Upper lobe of left lung (tissue), 6 donors: ENCODE measurements at regions not wholly inside any gene's neighbourhood (a gene's known extent, or its start where the extent isn't known, plus 50 kb on each side); places are given as distances from the start of the nearest gene placed in this dataset.

Experiments
- ATAC-seq, 2 donors: fragments of 200-7000 bp; cut with Tn5 transposase; one replicate each; pipeline ENCODE4 v1.9.1; 2022; ENCODE audit warnings: mild to moderate bottlenecking in 2 of 2, moderate library complexity in 2 of 2; ENCODE audit not compliant: low FRiP score in 2 of 2
- DNase-seq, 2 donors: peaks; one replicate each; pipeline ENCODE4 v3.0.0-alpha.2; 2019 to 2020
- H3K27ac ChIP-seq, 4 donors: fragments of 200-600 bp; sonication (generic); one replicate each; pipeline ENCODE4 v1.5.1; 2016 to 2019
- H3K27me3 ChIP-seq, 4 donors: fragments of 200-600 bp; sonication (generic); one replicate each; pipeline ENCODE4 v1.5.1; 2017 to 2019
- H3K36me3 ChIP-seq, 4 donors: fragments of 200-600 bp; sonication (generic); one replicate each; pipeline ENCODE4 v1.5.1; 2016 to 2019
- H3K4me1 ChIP-seq, 4 donors: fragments of 200-600 bp; sonication (generic); one replicate each; pipeline ENCODE4 v1.5.1; 2018 to 2019
- H3K4me3 ChIP-seq, 4 donors: fragments of 200-600 bp; sonication (generic); one replicate each; pipeline ENCODE4 v1.5.1; 2017 to 2019; ENCODE audit warnings: mild to moderate bottlenecking in 2 of 4, moderate library complexity in 1 of 4
- H3K9me3 ChIP-seq, 4 donors: fragments of 200-600 bp; sonication (generic); one replicate each; pipeline ENCODE4 v1.5.1; 2018 to 2019
- EP300 ChIP-seq, 4 donors: sonication (generic); formaldehyde crosslinking; IDR thresholded peaks; one replicate each; pipeline ENCODE4 v1.5.1; 2017; ENCODE audit warnings: antibody characterized with exemption in 4 of 4, control low read depth in 2 of 4
- POLR2A ChIP-seq, 4 donors: fragments of 450-650 bp; IDR thresholded peaks; one replicate each; pipeline ENCODE4 v1.5.1; 2016 to 2017; ENCODE audit warnings: antibody characterized with exemption in 4 of 4, mild to moderate bottlenecking in 2 of 4
- POLR2AphosphoS5 ChIP-seq, 2 donors: sonication (generic); formaldehyde crosslinking; IDR thresholded peaks; one replicate each; pipeline ENCODE4 v1.5.1; 2017; ENCODE audit warnings: antibody characterized with exemption in 2 of 2
- WGBS, 2 donors: methylation state at CpG; one replicate each; pipeline ENCODE4 v1.1.5; 2017 to 2018; 5-methylcytosine and 5-hydroxymethylcytosine counted together
- TF ChIP-seq, protein P1 (sequence below), 6 experiments: fragments of 450-650 bp in 4 of 6; fragments of 200-600 bp in 2 of 6; sonication (generic) in 2 of 6; IDR thresholded peaks; one replicate each; pipeline ENCODE4 v1.5.1; 2016 to 2019; ENCODE audit warnings: antibody characterized with exemption in 6 of 6
- donor health status: DM: no; HTN: no; CAD: no; lungs with moderate emphysema.
- donor health status: DM: no; HTN: yes; CAD: no; lungs with severe emphysema.

DNA sequence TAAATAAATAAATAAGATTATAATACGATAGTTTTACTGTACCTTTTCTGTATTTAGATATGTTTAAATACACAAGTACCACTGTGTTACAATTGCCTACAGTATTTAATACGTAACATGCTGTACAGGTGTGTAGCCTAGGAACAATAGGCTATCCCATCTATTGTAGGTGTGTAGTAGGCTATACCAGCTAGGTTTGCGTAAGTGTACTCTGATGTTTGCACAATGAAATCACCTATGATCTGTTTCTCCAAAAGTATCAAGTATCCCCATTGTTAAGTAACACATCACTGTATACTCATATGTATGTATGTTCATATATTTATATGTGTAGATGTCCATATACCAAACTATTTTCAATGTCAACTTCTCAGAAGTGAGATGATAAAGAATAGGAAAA, 118.2 kb upstream of the RND3 start:
- DNase-seq = no peak
- Histone ChIP-seq H3K4me3 (no peak overlapping the region), H3K27ac (no peak overlapping the region), H3K27me3 (no peaks in the 10 kb centered on the region), H3K36me3 (no peaks in the 10 kb centered on the region), H3K4me1 (peaks cover 0 to 11% (median 5%) of the 10 kb centered on the region in 4 donors), H3K9me3 (no peaks in the 10 kb centered on the region)
- WGBS, 2 donors = 88 to 98% methylated on average over 3 of the region's 3 CpGs
- ATAC-seq = no peak
- TF ChIP-seq POLR2A (IDR thresholded peaks at IDR 0.05) = no peak
- no peak for TF ChIP-seq EP300 (IDR thresholded peaks at IDR 0.05)
- TF ChIP-seq, protein P1, sequence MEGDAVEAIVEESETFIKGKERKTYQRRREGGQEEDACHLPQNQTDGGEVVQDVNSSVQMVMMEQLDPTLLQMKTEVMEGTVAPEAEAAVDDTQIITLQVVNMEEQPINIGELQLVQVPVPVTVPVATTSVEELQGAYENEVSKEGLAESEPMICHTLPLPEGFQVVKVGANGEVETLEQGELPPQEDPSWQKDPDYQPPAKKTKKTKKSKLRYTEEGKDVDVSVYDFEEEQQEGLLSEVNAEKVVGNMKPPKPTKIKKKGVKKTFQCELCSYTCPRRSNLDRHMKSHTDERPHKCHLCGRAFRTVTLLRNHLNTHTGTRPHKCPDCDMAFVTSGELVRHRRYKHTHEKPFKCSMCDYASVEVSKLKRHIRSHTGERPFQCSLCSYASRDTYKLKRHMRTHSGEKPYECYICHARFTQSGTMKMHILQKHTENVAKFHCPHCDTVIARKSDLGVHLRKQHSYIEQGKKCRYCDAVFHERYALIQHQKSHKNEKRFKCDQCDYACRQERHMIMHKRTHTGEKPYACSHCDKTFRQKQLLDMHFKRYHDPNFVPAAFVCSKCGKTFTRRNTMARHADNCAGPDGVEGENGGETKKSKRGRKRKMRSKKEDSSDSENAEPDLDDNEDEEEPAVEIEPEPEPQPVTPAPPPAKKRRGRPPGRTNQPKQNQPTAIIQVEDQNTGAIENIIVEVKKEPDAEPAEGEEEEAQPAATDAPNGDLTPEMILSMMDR (IDR thresholded peaks at IDR 0.05) = no peak
- no peak for TF ChIP-seq POLR2AphosphoS5 (IDR thresholded peaks at IDR 0.05)

- Histone ChIP-seq H3K27ac (peak overlapping the region in 1 of 4 donors; percentile 38), H3K9me3 (no peaks in the 10 kb centered on the region), H3K36me3 (no peaks in the 10 kb centered on the region), H3K4me1 (peaks cover 0 to 11% (median 6%) of the 10 kb centered on the region in 4 donors), H3K4me3 (no peak overlapping the region), H3K27me3 (no peaks in the 10 kb centered on the region)
- DNase-seq (no peak), ATAC-seq (no peak)
- TF ChIP-seq, protein P1 (IDR thresholded peaks at IDR 0.05) = no peak
- TF ChIP-seq EP300 (IDR thresholded peaks at IDR 0.05) (no peak), POLR2A (IDR thresholded peaks at IDR 0.05) (no peak), POLR2AphosphoS5 (IDR thresholded peaks at IDR 0.05) (no peak)
- 53 to 59% methylated on average over 6 of the region's 6 CpGs for WGBS, 2 donors
Measured at GRCh38 chr2:150601280-150602038, 114.0 kb upstream of the RND3 start.

DNA sequence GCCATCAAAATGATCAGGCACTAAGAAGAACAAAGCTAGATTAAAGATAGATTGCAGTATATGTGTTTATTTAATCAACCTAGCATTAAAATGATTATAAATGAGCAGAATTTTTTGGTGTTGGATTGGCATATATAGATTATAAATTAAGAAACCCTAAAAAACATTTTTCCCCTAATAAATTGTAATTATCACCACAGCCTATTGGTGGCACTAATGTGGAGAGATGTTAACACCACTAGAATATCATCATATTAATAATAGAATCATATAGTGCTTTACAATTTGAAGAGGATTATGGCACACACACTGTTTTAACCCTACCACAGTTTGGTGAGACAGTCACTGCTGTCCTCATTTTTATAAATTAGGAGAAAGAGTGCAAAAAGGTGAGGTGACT, 112.4 kb upstream of the RND3 start:
- Histone ChIP-seq H3K4me3 (no peak overlapping the region), H3K36me3 (no peaks in the 10 kb centered on the region), H3K9me3 (no peaks in the 10 kb centered on the region), H3K27ac (no peak overlapping the region), H3K4me1 (peaks cover 0 to 11% (median 6%) of the 10 kb centered on the region in 4 donors), H3K27me3 (no peaks in the 10 kb centered on the region)
- DNase-seq (no peak), ATAC-seq (no peak)
- no peak for TF ChIP-seq POLR2AphosphoS5 (IDR thresholded peaks at IDR 0.05)
- TF ChIP-seq, protein P1 (IDR thresholded peaks at IDR 0.05) = no peak
- no peak for TF ChIP-seq POLR2A (IDR thresholded peaks at IDR 0.05)
- no peak for TF ChIP-seq EP300 (IDR thresholded peaks at IDR 0.05)

DNA sequence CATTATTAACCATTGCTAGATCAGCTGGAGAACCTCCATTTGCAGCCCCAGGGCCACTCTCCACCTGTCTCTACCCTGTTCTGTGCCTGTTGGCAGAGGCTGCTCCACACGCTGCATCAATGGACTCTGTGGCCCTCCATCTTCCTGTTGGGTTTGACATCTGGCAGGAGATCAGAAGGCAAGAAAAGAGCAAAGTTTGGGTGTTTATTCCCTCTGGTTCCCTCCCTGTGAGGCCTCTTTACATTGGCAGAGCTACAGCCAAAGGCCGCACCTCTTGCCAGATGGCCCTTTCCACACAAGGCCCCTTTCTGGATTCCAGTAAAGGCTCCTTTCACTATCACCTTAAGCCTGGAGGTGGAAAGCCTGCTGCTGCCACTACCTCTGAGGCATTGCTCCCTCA, 110.9 kb upstream of the RND3 start:
- ATAC-seq (no peak), DNase-seq (no peak)
- no peak for TF ChIP-seq POLR2AphosphoS5 (IDR thresholded peaks at IDR 0.05)
- no peak for TF ChIP-seq EP300 (IDR thresholded peaks at IDR 0.05)
- TF ChIP-seq POLR2A (IDR thresholded peaks at IDR 0.05) = no peak
- TF ChIP-seq, protein P1 (IDR thresholded peaks at IDR 0.05) = no peak
- H3K36me3 ChIP-seq = no peaks in the 10 kb centered on the region
- H3K27me3 ChIP-seq = no peaks in the 10 kb centered on the region
- H3K27ac ChIP-seq = no peak overlapping the region
- H3K4me3 ChIP-seq = no peak overlapping the region
- H3K4me1 ChIP-seq = peaks cover 0 to 11% (median 6%) of the 10 kb centered on the region in 4 donors
- WGBS, 2 donors = 28 to 70% methylated on average over 2 of the region's 2 CpGs
- no peaks in the 10 kb centered on the region for H3K9me3 ChIP-seq
